Gastroesophageal sphincter (tissue), 3 donors: ENCODE measurements at regions not wholly inside any gene's neighbourhood (a gene's known extent, or its start where the extent isn't known, plus 50 kb on each side); places are given as distances from the start of the nearest gene placed in this dataset.

Source experiments
- EP300 ChIP-seq: sonication (generic); formaldehyde crosslinking; IDR thresholded peaks from one replicate; pipeline ENCODE4 v1.6.1; 2017; ENCODE audit warnings: antibody characterized with exemption, mild to moderate bottlenecking
- POLR2A ChIP-seq, 2 donors: fragments of 450-650 bp; IDR thresholded peaks; one replicate each; pipeline ENCODE4 v1.6.1; 2017; ENCODE audit warnings: antibody characterized with exemption in 2 of 2, mild to moderate bottlenecking in 2 of 2, moderate library complexity in 1 of 2
- POLR2AphosphoS5 ChIP-seq: sonication (generic); formaldehyde crosslinking; IDR thresholded peaks from one replicate; pipeline ENCODE4 v1.6.1; 2017; ENCODE audit warnings: antibody characterized with exemption
- TF ChIP-seq, protein P1 (sequence below), 4 experiments: fragments of 200-600 bp in 2 of 4; fragments of 450-650 bp in 2 of 4; sonication (generic) in 1 of 4; IDR thresholded peaks; one replicate each; pipeline ENCODE4 v1.5.1; 2017 to 2019; ENCODE audit warnings: antibody characterized with exemption in 4 of 4, mild to moderate bottlenecking in 2 of 4, moderate library complexity in 2 of 4

GRCh38 chr6:150495126-150495525 lies 104.6 kb upstream of the PLEKHG1 start:
- TF ChIP-seq, protein P1, sequence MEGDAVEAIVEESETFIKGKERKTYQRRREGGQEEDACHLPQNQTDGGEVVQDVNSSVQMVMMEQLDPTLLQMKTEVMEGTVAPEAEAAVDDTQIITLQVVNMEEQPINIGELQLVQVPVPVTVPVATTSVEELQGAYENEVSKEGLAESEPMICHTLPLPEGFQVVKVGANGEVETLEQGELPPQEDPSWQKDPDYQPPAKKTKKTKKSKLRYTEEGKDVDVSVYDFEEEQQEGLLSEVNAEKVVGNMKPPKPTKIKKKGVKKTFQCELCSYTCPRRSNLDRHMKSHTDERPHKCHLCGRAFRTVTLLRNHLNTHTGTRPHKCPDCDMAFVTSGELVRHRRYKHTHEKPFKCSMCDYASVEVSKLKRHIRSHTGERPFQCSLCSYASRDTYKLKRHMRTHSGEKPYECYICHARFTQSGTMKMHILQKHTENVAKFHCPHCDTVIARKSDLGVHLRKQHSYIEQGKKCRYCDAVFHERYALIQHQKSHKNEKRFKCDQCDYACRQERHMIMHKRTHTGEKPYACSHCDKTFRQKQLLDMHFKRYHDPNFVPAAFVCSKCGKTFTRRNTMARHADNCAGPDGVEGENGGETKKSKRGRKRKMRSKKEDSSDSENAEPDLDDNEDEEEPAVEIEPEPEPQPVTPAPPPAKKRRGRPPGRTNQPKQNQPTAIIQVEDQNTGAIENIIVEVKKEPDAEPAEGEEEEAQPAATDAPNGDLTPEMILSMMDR (IDR thresholded peaks at IDR 0.05) = no peak
- TF ChIP-seq EP300 = no peak
- no peak for TF ChIP-seq POLR2A (IDR thresholded peaks at IDR 0.05)
- TF ChIP-seq POLR2AphosphoS5 = no peak
